GM12878 (cell line): ENCODE measurements at regions not wholly inside any gene's neighbourhood (a gene's known extent, or its start where the extent isn't known, plus 50 kb on each side); places are given as distances from the start of the nearest gene placed in this dataset.

Source experiments
- ATAC-seq: fragments of 200-7000 bp; cut with Tn5 transposase; 3 replicates; pipeline ENCODE4 v1.9.1; 2020; ENCODE audit warnings: mild to moderate bottlenecking, moderate library complexity
- BruUV-seq: library from RNA; stranded (reverse); fragments of 400-500 nt; replicated peaks from 2 replicates; lab custom pipeline; 2021; lab: Mats Ljungman, UMichigan
- CTCF ChIA-PET: fragments of 300-600 bp; sonication (Branson Sonifier 250); formaldehyde crosslinking; extraction: SDS; loops from one replicate; lab custom pipeline; 2021; ENCODE audit warnings: inconsistent platforms; lab: Yijun Ruan, JAX
- POLR2A ChIA-PET: fragments of 350-600 bp; formaldehyde crosslinking; extraction: SDS; loops from one replicate; lab custom pipeline; 2021; ENCODE audit warnings: inconsistent platforms; lab: Charles Lee
- RAD21 ChIA-PET: fragments of 300-600 bp; sonication (Branson Sonifier 250); formaldehyde crosslinking; loops from one replicate; lab custom pipeline; 2023; ENCODE audit warnings: antibody characterized with exemption; ENCODE audit not compliant: unreplicated experiment; lab: Charles Lee
- SMC1A ChIA-PET: fragments of 300-600 bp; sonication (Branson Sonifier 250); formaldehyde crosslinking; loops from one replicate; lab custom pipeline; 2023; ENCODE audit not compliant: unreplicated experiment, uncharacterized antibody; lab: Charles Lee
- DNase-seq: peaks from one replicate; pipeline ENCODE4 v3.0.0-alpha.2; 2011; ENCODE audit warnings: low read depth, low spot score
- FAIRE-seq: peaks from 3 replicates; lab custom pipeline; 2011; peaks lifted over from hg19 to GRCh38; lab: Jason Lieb, UNC
- H2AFZ ChIP-seq: 2 replicates; pipeline ENCODE4 v1.6.0; 2011; ENCODE audit warnings: low read depth, low read length, control low read depth; ENCODE audit not compliant: control insufficient read depth
- H3K27ac ChIP-seq: 2 replicates; pipeline ENCODE4 v1.5.1; 2011; ENCODE audit warnings: control low read depth; ENCODE audit not compliant: control insufficient read depth, insufficient read depth
- H3K27me3 ChIP-seq, 2 experiments: replicated peaks in 1 of 2; 2 replicates each; pipeline versions ENCODE4 v1.6.0 to v1.6.1; 2011; ENCODE audit warnings: low read length in 1 of 2; ENCODE audit not compliant: control insufficient read depth in 2 of 2, insufficient read depth in 2 of 2
- H3K36me3 ChIP-seq, 2 experiments: 2 replicates each; pipeline ENCODE4 v1.5.1; 2011; ENCODE audit warnings: low read length in 1 of 2; ENCODE audit not compliant: control insufficient read depth in 2 of 2, insufficient read depth in 2 of 2
- H3K4me1 ChIP-seq: 2 replicates; pipeline ENCODE4 v1.6.1; 2011; ENCODE audit warnings: mild to moderate bottlenecking, low read length, moderate library complexity, mixed read lengths; ENCODE audit not compliant: control insufficient read depth, insufficient read depth
- H3K4me2 ChIP-seq: 2 replicates; pipeline ENCODE4 v1.6.0; 2011; ENCODE audit warnings: control low read depth; ENCODE audit not compliant: control insufficient read depth, insufficient read depth
- H3K4me3 ChIP-seq: fragments of 200-600 bp; sonication (generic); 2 replicates; pipeline ENCODE4 v1.5.1; 2016
- H3K79me2 ChIP-seq: 2 replicates; pipeline ENCODE4 v1.6.0; 2011; ENCODE audit warnings: low read length; ENCODE audit not compliant: control insufficient read depth, insufficient read depth
- H3K9ac ChIP-seq: 2 replicates; pipeline ENCODE4 v1.8.0; 2011; ENCODE audit warnings: low read length, control low read depth, mixed read lengths; ENCODE audit not compliant: control insufficient read depth, insufficient read depth
- H3K9me3 ChIP-seq: replicated peaks from 3 replicates; pipeline ENCODE4 v1.5.1; 2011; ENCODE audit warnings: mild to moderate bottlenecking, low read length; ENCODE audit not compliant: control insufficient read depth, insufficient read depth
- H4K20me1 ChIP-seq: 2 replicates; pipeline ENCODE4 v1.6.0; 2011; ENCODE audit not compliant: control insufficient read depth, insufficient read depth
- BCL11A ChIP-seq: IDR thresholded peaks from 2 replicates; pipeline ENCODE4 v1.6.1; 2011; ENCODE audit warnings: low read depth, low read length
- BMI1 ChIP-seq: fragments of 450-650 bp; IDR thresholded peaks from 2 replicates; pipeline ENCODE4 v1.6.1; 2016; ENCODE audit warnings: mild to moderate bottlenecking, moderate library complexity, borderline replicate concordance
- CHD4 ChIP-seq: fragments of 200-600 bp; sonication (generic); IDR thresholded peaks from 2 replicates; pipeline ENCODE4 v1.6.1; 2016; ENCODE audit warnings: mild to moderate bottlenecking
- CREB1 ChIP-seq: IDR thresholded peaks from 2 replicates; pipeline ENCODE4 v1.6.1; 2012; ENCODE audit warnings: low read depth, mild to moderate bottlenecking, inconsistent platforms
- LARP7 ChIP-seq: fragments of 450-650 bp; IDR thresholded peaks from 2 replicates; pipeline ENCODE4 v1.6.1; 2017; ENCODE audit warnings: mild to moderate bottlenecking
- MAX ChIP-seq: IDR thresholded peaks from 2 replicates; pipeline ENCODE4 v1.6.1; 2012; ENCODE audit warnings: low read depth, low read length, improper control_type of control experiment
- NRF1 ChIP-seq: conservative IDR thresholded peaks from 2 replicates; pipeline ENCODE4 v1.6.1; 2011; ENCODE audit warnings: mild to moderate bottlenecking, low read depth, low read length, improper control_type of control experiment
- PAX8 ChIP-seq: fragments of 450-650 bp; IDR thresholded peaks from 2 replicates; pipeline ENCODE4 v1.6.1; 2017; ENCODE audit warnings: mild to moderate bottlenecking, moderate library complexity
- PBX3 ChIP-seq: IDR thresholded peaks from 2 replicates; pipeline ENCODE4 v1.6.1; 2011; ENCODE audit warnings: mild to moderate bottlenecking, low read depth, low read length, moderate library complexity; ENCODE audit not compliant: insufficient replicate concordance
- TCF12 ChIP-seq: IDR thresholded peaks from 2 replicates; pipeline ENCODE4 v1.6.1; 2011; ENCODE audit warnings: low read depth, mild to moderate bottlenecking, low read length
- ZBTB40 ChIP-seq: fragments of 450-650 bp; IDR thresholded peaks from 2 replicates; pipeline ENCODE4 v1.6.1; 2016; ENCODE audit warnings: mild to moderate bottlenecking, moderate library complexity, borderline replicate concordance
- WGBS: methylation state at CpG from one replicate; pipeline ENCODE4 v1.1.6; 2016; ENCODE audit warnings: low lambda C conversion rate; ENCODE audit not compliant: insufficient replicate concordance, insufficient coverage; ENCODE audit errors: missing lambda C conversion rate; 5-methylcytosine and 5-hydroxymethylcytosine counted together
- in situ Hi-C: fragments of 300-500 bp; cut with MboI; formaldehyde crosslinking; loops from 9 replicates; pipeline ENCODE4 v1.14.3; 2018; ENCODE audit warnings: mixed read lengths
- intact Hi-C: fragments of 100-400 bp; cut with micrococcal nuclease; formaldehyde crosslinking; loops from one replicate; pipeline ENCODE4 v1.14.2; 2022; ENCODE audit not compliant: unreplicated experiment
- TF ChIP-seq, protein P1 (sequence below): fragments of 450-650 bp; formaldehyde crosslinking; IDR thresholded peaks from 2 replicates; pipeline ENCODE4 v1.5.0; 2022; ENCODE audit warnings: mild to moderate bottlenecking, missing genetic modification characterization

DNA sequence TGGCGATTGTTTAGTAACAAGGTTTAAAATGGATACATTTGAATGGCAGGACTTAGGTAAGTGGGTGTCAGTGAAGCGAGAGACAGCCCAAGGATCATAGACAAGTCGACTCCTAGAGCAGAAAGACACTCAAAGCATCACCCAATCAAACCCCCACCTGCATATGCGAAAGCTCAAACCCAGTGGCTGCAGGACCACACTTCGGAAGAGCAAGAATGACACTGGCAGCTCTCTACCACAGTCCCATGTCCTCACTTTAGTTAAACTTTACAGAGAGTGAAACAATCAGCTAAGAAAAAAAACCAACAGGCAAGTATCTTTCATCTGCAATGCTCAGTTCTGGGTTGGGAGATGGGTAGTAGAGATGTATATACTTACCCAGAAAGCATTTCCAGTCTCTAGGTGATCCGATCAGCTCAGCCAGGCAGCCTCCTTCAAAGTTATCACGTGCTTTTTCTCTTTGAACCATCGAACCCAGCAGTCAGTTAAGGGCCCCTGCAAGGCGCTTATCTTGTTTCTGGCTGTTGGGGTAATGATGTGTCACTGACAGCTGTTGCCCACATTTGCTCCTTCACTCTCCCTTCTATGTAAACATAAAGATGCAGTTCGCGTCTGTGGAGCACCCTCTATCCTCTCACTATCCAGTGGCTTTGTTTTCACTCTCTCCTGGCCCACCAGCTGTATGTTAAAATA is 357.5 kb upstream of the ID2 start (continued):
- TF ChIP-seq ZBTB40: no peak

- no peak overlapping the region for H3K4me3 ChIP-seq
- no peaks in the 10 kb centered on the region for H4K20me1 ChIP-seq
- H3K36me3 ChIP-seq: no peaks in the 10 kb centered on the region
- intact Hi-C loops (no loop called here), in situ Hi-C loops (no loop called here)
- WGBS: 49% methylated on average over 5 of the region's 5 CpGs
- no peaks in the 10 kb centered on the region for H3K79me2 ChIP-seq
- no peaks in the 10 kb centered on the region for H3K4me1 ChIP-seq
- no TSS peak for BruUV-seq
- no peak overlapping the region for H3K9ac ChIP-seq
- FAIRE-seq: no peak
- no peak overlapping the region for H3K4me2 ChIP-seq
- no peak for ATAC-seq
- H3K27ac ChIP-seq: no peak overlapping the region
- no peak overlapping the region for H2AFZ ChIP-seq
- ChIA-PET POLR2A (no interaction called here), CTCF (interaction anchor here (1.3 to 2.7 kb wide), 2 partner anchors 10 to 12 kb away, joined by 3 to 11 read pairs; no protein-coding TSS in a partner anchor), RAD21 (interaction anchor here (1.8 to 1.9 kb wide), 2 partner anchors 10 to 12 kb away, joined by 4 to 8 read pairs; no protein-coding TSS in a partner anchor), SMC1A (interaction anchor here (1.0 to 6.7 kb wide), 8 partner anchors 11 to 118 kb away, joined by 3 to 49 read pairs (median 4); no protein-coding TSS in a partner anchor)
- no peaks in the 10 kb centered on the region for H3K9me3 ChIP-seq
- no peak for DNase-seq
- no peaks in the 10 kb centered on the region for H3K27me3 ChIP-seq
- no peak for TF ChIP-seq BCL11A
- TF ChIP-seq, protein P1, sequence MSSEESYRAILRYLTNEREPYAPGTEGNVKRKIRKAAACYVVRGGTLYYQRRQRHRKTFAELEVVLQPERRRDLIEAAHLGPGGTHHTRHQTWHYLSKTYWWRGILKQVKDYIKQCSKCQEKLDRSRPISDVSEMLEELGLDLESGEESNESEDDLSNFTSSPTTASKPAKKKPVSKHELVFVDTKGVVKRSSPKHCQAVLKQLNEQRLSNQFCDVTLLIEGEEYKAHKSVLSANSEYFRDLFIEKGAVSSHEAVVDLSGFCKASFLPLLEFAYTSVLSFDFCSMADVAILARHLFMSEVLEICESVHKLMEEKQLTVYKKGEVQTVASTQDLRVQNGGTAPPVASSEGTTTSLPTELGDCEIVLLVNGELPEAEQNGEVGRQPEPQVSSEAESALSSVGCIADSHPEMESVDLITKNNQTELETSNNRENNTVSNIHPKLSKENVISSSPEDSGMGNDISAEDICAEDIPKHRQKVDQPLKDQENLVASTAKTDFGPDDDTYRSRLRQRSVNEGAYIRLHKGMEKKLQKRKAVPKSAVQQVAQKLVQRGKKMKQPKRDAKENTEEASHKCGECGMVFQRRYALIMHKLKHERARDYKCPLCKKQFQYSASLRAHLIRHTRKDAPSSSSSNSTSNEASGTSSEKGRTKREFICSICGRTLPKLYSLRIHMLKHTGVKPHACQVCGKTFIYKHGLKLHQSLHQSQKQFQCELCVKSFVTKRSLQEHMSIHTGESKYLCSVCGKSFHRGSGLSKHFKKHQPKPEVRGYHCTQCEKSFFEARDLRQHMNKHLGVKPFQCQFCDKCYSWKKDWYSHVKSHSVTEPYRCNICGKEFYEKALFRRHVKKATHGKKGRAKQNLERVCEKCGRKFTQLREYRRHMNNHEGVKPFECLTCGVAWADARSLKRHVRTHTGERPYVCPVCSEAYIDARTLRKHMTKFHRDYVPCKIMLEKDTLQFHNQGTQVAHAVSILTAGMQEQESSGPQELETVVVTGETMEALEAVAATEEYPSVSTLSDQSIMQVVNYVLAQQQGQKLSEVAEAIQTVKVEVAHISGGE (CRISPR knock-in tag): no peak
- TF ChIP-seq TCF12: no peak
- no peak for TF ChIP-seq LARP7
- no peak for TF ChIP-seq MAX
- no peak for TF ChIP-seq CHD4
- TF ChIP-seq CREB1: no peak
- no peak for TF ChIP-seq NRF1
- TF ChIP-seq PBX3: no peak
- no peak for TF ChIP-seq PAX8
- no peak for TF ChIP-seq BMI1
Observed at GRCh38 chr2:8324901-8325300, 357.0 kb upstream of the ID2 start.
